Posterior vena cava (tissue), 2 donors: ENCODE measurements at regions not wholly inside any gene's neighbourhood (a gene's known extent, or its start where the extent isn't known, plus 50 kb on each side); places are given as distances from the start of the nearest gene placed in this dataset.
"Not testable (repeated sequence)": the region's sequence is repeated elsewhere in the genome, so short reads cannot be mapped to it uniquely, and the experiment has no call there.

Experiments
- DNase-seq: peaks from one replicate; pipeline ENCODE4 v3.0.0-alpha.2; 2020; ENCODE audit warnings: low spot score
- intact Hi-C, 2 donors: fragments of 100-400 bp; cut with DNase I; formaldehyde crosslinking; loops; one replicate each; pipeline versions ENCODE4 v1.14.1 to v1.14.2; 2022 to 2023
- donor health status: DM: yes; HTN: yes; CAD: no.
- donor health status: DM: yes; HTN: yes; CAD: no.

- intact Hi-C loops: no loop called here
- DNase-seq: no peak
These were observed 167.5 kb downstream of the AKAIN1 start for GRCh38 chr18:5029592-5029991.

- DNase-seq: no peak
- intact Hi-C loops: no loop called here
These were observed 172.3 kb downstream of the AKAIN1 start for GRCh38 chr18:5024741-5025140.

- DNase-seq: no peak
- intact Hi-C loops: no loop called here
These were observed 175.5 kb downstream of the AKAIN1 start for GRCh38 chr18:5021558-5021957.

GRCh38 chr18:5015213-5015612 is 181.8 kb downstream of the AKAIN1 start:
- intact Hi-C loops: no loop called here
- no peak for DNase-seq

- intact Hi-C loops, DNase-seq: not testable (repeated sequence)
These were observed 192.8 kb downstream of the AKAIN1 start for GRCh38 chr18:5004031-5004820.

- no peak for DNase-seq
- intact Hi-C loops: no loop called here
These were observed 202.3 kb downstream of the AKAIN1 start for GRCh38 chr18:4994710-4995109.

GRCh38 chr18:4987452-4988405 is 209.3 kb downstream of the AKAIN1 start:
- intact Hi-C loops: no loop called here
- no peak for DNase-seq

- intact Hi-C loops: no loop called here
These were observed 210.4 kb downstream of the AKAIN1 start for GRCh38 chr18:4986677-4987076.

GRCh38 chr18:4986066-4986465 is 211.0 kb downstream of the AKAIN1 start:
- intact Hi-C loops: no loop called here
- no peak for DNase-seq

More at GRCh38 chr18:4986677-4987076, 210.4 kb downstream of the AKAIN1 start:
- no peak for DNase-seq

- intact Hi-C loops: no loop called here
- DNase-seq: no peak
These were observed 235.7 kb downstream of the AKAIN1 start for GRCh38 chr18:4961121-4961909.

GRCh38 chr18:4960578-4960977 is 236.5 kb downstream of the AKAIN1 start:
- intact Hi-C loops: no loop called here
- no peak for DNase-seq

GRCh38 chr18:4931209-4931608 is 265.8 kb downstream of the AKAIN1 start:
- DNase-seq: no peak
- intact Hi-C loops: no loop called here

- DNase-seq: no peak
- intact Hi-C loops: no loop called here
These were observed 275.5 kb downstream of the AKAIN1 start for GRCh38 chr18:4921548-4921947.

GRCh38 chr18:4917509-4917908 is 279.5 kb downstream of the AKAIN1 start:
- DNase-seq, intact Hi-C loops: not testable (repeated sequence)

GRCh38 chr18:4908328-4908727 is 288.7 kb downstream of the AKAIN1 start:
- intact Hi-C loops: no loop called here
- DNase-seq: no peak

GRCh38 chr18:4906856-4907255 is 290.2 kb downstream of the AKAIN1 start:
- DNase-seq: no peak
- intact Hi-C loops: no loop called here

- intact Hi-C loops: no loop called here
These were observed 308.6 kb downstream of the AKAIN1 start for GRCh38 chr18:4888251-4889040.

GRCh38 chr18:4878480-4878879 is 318.6 kb downstream of the AKAIN1 start:
- no peak for DNase-seq
- intact Hi-C loops: no loop called here

More at GRCh38 chr18:4888251-4889040, 308.6 kb downstream of the AKAIN1 start:
- DNase-seq: no peak

GRCh38 chr18:4871197-4871596 is 325.9 kb downstream of the AKAIN1 start:
- DNase-seq: no peak
- intact Hi-C loops: no loop called here
